ENCODE measurements at regions not wholly inside any gene's neighbourhood (a gene's known extent, or its start where the extent isn't known, plus 50 kb on each side); places are given as distances from the start of the nearest gene placed in this dataset.

DNA sequence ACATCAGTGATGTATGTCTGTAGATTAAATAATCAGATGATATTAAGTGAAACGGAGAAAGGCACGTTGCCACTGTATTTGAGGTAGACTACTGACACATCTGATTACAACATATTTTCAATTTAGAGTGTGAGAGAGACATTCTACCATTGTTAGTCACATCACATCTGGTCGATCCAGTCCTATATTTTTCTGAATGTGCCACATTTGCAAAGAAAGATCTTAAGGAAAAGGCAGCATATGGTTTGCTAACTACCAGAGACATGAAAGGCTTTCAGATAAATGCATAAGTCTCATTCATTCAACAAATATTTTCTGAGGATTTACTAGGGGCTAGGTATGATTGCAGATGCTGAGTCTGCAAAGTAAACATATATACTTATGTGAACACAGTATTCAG, 114.3 kb upstream of the RUNX1 start:
- TF ChIP-seq GATA3 (IDR thresholded peaks at IDR 0.05; ENCODE audit: low read depth, low read length) (no peak), GATA2 (IDR thresholded peaks at IDR 0.05; ENCODE audit: low read depth, low read length) (no peak)

Data from SH-SY5Y (cell line).